HG03039 (cell line): ENCODE measurements at regions not wholly inside any gene's neighbourhood (a gene's known extent, or its start where the extent isn't known, plus 50 kb on each side); places are given as distances from the start of the nearest gene placed in this dataset.
"Not testable (repeated sequence)": the region's sequence is repeated elsewhere in the genome, so short reads cannot be mapped to it uniquely, and the experiment has no call there.

Experiments
- ATAC-seq: cut with Tn5 transposase; IDR thresholded peaks from one replicate; pipeline ENCODE4 v1.9.1; 2021; ENCODE audit warnings: mild to moderate bottlenecking, moderate library complexity; ENCODE audit not compliant: unreplicated experiment

DNA sequence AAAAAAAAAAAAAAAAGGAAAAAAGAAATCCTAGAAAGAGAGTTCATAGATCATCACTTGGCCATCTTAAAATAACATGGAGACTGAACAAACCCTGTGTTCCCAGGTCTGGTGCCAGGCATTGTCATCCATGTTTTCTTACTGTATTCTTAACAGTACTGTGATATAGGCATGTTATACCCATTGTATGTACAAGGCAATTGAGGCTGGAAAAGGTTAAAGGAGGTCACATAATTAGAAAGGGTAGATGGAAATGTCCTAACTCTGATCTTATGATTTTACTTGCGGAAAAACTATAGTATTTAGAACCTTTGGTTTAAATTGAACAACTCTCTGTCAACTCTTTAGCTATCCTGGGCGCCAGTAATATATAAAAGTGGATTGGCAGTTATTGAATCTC is 478.2 kb upstream of the RGS6 start:
- no peak for ATAC-seq

- ATAC-seq, result no peak
These were observed 477.5 kb upstream of the RGS6 start for GRCh38 chr14:71454513-71455332.

- ATAC-seq, result no peak
These were observed 472.1 kb upstream of the RGS6 start for GRCh38 chr14:71460091-71460490.

- ATAC-seq, result not testable (repeated sequence)
These were observed 470.6 kb upstream of the RGS6 start for GRCh38 chr14:71461617-71462016.

GRCh38 chr14:71463807-71464206 is 468.4 kb upstream of the RGS6 start:
- ATAC-seq, result no peak

- ATAC-seq, result no peak
These were observed 467.4 kb upstream of the RGS6 start for GRCh38 chr14:71464840-71465239.

GRCh38 chr14:71465316-71465715 is 466.9 kb upstream of the RGS6 start:
- ATAC-seq, result no peak

DNA sequence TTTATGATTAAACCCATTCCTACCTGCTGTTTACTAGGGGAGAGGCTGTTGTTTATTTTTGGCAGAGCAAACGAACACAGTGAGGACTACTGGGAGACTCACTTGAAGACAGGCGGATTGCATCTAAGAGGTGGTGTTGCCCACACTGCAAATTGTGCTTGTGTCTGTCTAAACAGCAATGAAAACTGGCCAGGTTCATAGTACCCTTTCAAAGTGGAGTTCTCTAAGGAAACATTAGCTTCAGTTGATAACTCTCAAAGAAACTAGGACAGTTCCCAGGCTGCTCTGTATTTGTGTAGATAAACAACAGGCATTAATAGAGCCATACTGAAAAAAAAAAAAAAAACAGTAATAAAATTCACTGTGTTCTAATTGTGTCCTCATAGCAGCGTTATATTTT is 466.0 kb upstream of the RGS6 start:
- ATAC-seq, result no peak

GRCh38 chr14:71466946-71467345 is 465.3 kb upstream of the RGS6 start:
- ATAC-seq, result no peak

GRCh38 chr14:71467361-71467811 is 464.8 kb upstream of the RGS6 start:
- ATAC-seq, result no peak

- no peak for ATAC-seq
These were observed 463.5 kb upstream of the RGS6 start for GRCh38 chr14:71468701-71469100.

GRCh38 chr14:71469643-71470335 is 462.4 kb upstream of the RGS6 start:
- ATAC-seq, result no peak

- ATAC-seq, result no peak
These were observed 460.4 kb upstream of the RGS6 start for GRCh38 chr14:71471634-71472355.

DNA sequence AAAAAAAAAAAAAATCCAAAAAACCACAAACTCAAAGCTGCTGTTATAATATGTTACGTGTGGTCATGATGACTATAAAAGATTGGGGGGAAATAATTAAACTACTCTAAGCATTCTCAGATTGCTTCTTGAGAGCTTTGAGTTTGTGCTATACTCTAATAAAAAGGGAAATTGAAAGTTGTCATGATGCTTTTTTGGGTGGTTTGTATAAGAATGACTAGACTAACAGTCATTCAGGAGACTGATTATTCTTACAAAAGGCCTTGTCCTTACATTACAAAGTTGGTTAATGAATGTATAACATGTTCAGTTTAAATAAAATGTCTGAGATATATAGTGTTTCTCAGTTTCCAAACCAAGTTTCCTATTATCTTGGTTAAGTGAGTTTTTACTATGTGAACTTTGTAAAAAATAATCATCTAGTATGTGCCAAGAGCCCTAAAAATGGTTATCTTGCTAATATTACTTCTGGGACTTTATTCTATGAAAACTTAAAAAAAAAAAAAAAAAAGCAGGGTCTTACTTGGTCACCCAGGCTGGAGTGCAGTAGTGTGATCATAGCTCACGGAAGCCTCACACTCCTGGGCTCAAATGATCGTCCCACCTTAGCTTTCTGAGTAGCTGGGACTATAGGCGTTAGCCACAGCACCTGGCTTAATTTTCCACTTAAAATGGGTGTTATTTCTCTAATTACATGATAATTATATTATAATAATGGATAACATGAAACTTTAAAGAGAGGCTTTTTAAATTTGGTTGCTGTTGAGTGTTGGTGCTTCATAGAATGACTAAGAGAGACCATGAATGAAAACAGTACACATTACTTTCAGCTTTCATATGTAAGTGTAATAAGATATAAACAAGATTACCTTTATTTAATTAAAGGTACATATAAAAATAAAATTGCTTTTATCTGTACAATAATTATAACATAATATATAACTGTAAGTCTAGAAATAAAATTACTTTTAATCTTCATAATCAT is 459.6 kb upstream of the RGS6 start:
- ATAC-seq, result no peak

DNA sequence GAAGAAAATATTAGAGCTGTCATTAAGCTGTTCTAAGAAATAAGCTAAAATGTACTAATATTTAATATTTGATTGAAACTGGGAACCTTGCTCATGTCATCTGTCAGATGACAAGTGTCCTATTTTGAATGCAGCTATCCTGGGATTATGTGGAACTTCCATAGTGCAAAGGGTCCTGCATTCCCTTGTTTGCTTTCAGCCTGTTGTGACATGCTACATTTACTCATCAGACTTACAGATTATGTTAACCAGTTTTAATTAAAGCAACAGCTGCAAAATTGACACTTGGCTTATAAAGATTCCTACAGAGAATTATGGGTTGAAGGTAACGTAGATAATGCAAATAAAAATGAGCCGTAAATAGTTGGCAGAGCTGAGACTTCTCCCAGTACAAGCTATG is 458.4 kb upstream of the RGS6 start:
- ATAC-seq, result no peak

- no peak for ATAC-seq
These were observed 457.6 kb upstream of the RGS6 start for GRCh38 chr14:71474301-71475265.

DNA sequence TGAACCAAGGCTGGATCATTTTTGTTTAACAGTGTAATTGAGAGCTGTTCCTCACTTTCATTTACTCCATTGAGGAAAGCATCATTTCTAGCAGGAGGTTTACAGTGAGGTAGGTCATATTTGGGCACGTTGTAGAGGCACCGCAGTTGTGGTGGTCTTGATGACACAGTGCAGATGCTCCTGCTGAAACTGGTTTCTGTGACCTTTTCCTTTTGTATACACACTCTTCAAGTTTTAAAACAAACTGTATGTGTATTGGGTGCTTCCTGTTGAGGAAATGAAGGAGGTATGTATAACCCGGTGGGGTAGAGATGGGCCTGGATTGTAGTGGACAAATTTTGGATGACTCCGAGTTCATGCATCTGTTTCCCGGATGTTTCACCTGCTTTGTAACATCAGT is 456.3 kb upstream of the RGS6 start:
- ATAC-seq, result no peak

- no peak for ATAC-seq
These were observed 453.7 kb upstream of the RGS6 start for GRCh38 chr14:71478542-71478941.

DNA sequence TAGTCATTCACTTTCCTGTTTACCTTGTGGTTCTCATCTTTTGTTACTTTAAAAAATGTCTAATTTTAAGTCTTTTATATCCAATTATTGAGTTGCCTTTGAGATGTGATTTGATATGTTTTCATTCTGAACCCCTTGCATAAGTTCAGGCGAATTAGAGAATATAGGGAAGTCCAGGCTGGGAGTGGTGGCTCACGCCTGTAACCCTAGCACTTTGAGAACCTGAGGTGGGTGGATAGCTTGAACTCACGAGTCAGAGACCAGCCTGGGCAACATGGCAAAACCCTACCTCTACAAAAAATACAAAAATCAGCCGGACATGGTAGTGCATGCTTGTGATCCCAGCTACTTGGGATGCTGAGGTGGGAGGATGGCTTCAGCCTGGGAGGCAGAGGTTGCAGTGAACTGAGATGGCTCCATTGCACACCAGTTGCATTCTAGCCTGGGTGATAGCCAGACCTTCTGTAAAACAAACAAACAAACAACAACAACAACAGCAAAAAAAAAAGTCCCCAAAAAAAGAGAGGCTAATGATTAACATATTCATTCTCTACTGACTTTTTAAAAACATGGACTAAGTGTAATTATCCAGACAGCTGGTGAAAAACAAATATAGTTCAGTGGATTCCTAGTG is 451.1 kb upstream of the RGS6 start:
- no peak for ATAC-seq
